ENCODE measurements at regions not wholly inside any gene's neighbourhood (a gene's known extent, or its start where the extent isn't known, plus 50 kb on each side); places are given as distances from the start of the nearest gene placed in this dataset.

GRCh38 chr1:98314601-98315000 is 346.9 kb upstream of the SNX7 start:
- no peak for TF ChIP-seq POLR2A (IDR thresholded peaks at IDR 0.05)
- TF ChIP-seq, protein P1, sequence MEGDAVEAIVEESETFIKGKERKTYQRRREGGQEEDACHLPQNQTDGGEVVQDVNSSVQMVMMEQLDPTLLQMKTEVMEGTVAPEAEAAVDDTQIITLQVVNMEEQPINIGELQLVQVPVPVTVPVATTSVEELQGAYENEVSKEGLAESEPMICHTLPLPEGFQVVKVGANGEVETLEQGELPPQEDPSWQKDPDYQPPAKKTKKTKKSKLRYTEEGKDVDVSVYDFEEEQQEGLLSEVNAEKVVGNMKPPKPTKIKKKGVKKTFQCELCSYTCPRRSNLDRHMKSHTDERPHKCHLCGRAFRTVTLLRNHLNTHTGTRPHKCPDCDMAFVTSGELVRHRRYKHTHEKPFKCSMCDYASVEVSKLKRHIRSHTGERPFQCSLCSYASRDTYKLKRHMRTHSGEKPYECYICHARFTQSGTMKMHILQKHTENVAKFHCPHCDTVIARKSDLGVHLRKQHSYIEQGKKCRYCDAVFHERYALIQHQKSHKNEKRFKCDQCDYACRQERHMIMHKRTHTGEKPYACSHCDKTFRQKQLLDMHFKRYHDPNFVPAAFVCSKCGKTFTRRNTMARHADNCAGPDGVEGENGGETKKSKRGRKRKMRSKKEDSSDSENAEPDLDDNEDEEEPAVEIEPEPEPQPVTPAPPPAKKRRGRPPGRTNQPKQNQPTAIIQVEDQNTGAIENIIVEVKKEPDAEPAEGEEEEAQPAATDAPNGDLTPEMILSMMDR (IDR thresholded peaks at IDR 0.05) = no peak
